Gastroesophageal sphincter (tissue), 4 donors: ENCODE measurements at regions not wholly inside any gene's neighbourhood (a gene's known extent, or its start where the extent isn't known, plus 50 kb on each side); places are given as distances from the start of the nearest gene placed in this dataset.

Experiments
- ATAC-seq: fragments of 150-250 bp; one replicate; pipeline ENCODE4 v1.9.1; 2016; ENCODE audit warnings: mild to moderate bottlenecking, moderate library complexity
- H3K27ac ChIP-seq, 4 donors: fragments of 200-600 bp; sonication (generic) in 3 of 4; 1 replicate in 3 of 4; 2 replicates in 1 of 4; pipeline ENCODE4 v1.5.1; 2016 to 2019
- H3K27me3 ChIP-seq: fragments of 200-600 bp; sonication (generic); one replicate; pipeline ENCODE4 v1.5.1; 2019
- H3K36me3 ChIP-seq, 2 donors: fragments of 200-600 bp; sonication (generic); one replicate each; pipeline ENCODE4 v1.5.1; 2019; ENCODE audit warnings: control low read depth in 1 of 2
- H3K4me1 ChIP-seq, 3 donors: fragments of 200-600 bp; sonication (generic); 1 replicate in 2 of 3; 2 replicates in 1 of 3; pipeline ENCODE4 v1.5.1; 2016 to 2019; ENCODE audit warnings: control low read depth in 2 of 3
- H3K4me3 ChIP-seq, 2 donors: fragments of 200-600 bp; sonication (generic); one replicate each; pipeline ENCODE4 v1.5.1; 2019; ENCODE audit warnings: mild to moderate bottlenecking in 1 of 2, moderate library complexity in 1 of 2
- H3K9me3 ChIP-seq, 3 donors: fragments of 200-600 bp; sonication (generic); one replicate each; pipeline ENCODE4 v1.5.1; 2017 to 2019; ENCODE audit warnings: control low read depth in 2 of 3
- EP300 ChIP-seq: sonication (generic); formaldehyde crosslinking; IDR thresholded peaks from one replicate; pipeline ENCODE4 v1.6.1; 2017; ENCODE audit warnings: antibody characterized with exemption, mild to moderate bottlenecking
- POLR2A ChIP-seq, 2 donors: fragments of 450-650 bp; IDR thresholded peaks; one replicate each; pipeline ENCODE4 v1.6.1; 2017; ENCODE audit warnings: antibody characterized with exemption in 2 of 2, mild to moderate bottlenecking in 2 of 2, moderate library complexity in 1 of 2
- POLR2AphosphoS5 ChIP-seq: sonication (generic); formaldehyde crosslinking; IDR thresholded peaks from one replicate; pipeline ENCODE4 v1.6.1; 2017; ENCODE audit warnings: antibody characterized with exemption
- WGBS, 2 donors: methylation state at CpG; one replicate each; pipeline ENCODE4 v1.1.5; 2018; ENCODE audit warnings: low coverage in 1 of 2; 5-methylcytosine and 5-hydroxymethylcytosine counted together
- TF ChIP-seq, protein P1 (sequence below), 4 experiments: fragments of 200-600 bp in 2 of 4; fragments of 450-650 bp in 2 of 4; sonication (generic) in 1 of 4; IDR thresholded peaks; one replicate each; pipeline ENCODE4 v1.5.1; 2017 to 2019; ENCODE audit warnings: antibody characterized with exemption in 4 of 4, mild to moderate bottlenecking in 2 of 4, moderate library complexity in 2 of 4

DNA sequence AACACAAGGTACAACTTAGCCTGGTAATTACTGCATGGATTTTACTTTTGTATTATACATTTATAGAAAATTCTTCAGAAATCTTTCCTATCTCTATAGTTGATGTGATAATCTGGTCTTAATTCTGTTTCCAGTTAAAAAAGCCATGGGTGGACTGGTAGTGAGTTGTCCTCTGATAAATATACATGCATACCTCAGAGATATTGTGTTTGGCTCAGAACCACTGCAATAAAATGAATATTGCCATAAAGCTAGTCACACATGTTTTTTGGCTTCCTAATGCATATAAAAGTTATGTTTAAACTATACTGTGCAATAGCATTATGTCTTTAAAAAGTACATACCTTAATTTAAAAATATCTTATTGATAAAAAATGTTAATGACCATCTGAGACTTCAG is 708.6 kb upstream of the MARCKS start:
- no peaks in the 10 kb centered on the region for H3K9me3 ChIP-seq
- H3K4me3 ChIP-seq: no peak overlapping the region
- H3K27ac ChIP-seq: no peak overlapping the region
- no peak for TF ChIP-seq POLR2A (IDR thresholded peaks at IDR 0.05)
- TF ChIP-seq, protein P1, sequence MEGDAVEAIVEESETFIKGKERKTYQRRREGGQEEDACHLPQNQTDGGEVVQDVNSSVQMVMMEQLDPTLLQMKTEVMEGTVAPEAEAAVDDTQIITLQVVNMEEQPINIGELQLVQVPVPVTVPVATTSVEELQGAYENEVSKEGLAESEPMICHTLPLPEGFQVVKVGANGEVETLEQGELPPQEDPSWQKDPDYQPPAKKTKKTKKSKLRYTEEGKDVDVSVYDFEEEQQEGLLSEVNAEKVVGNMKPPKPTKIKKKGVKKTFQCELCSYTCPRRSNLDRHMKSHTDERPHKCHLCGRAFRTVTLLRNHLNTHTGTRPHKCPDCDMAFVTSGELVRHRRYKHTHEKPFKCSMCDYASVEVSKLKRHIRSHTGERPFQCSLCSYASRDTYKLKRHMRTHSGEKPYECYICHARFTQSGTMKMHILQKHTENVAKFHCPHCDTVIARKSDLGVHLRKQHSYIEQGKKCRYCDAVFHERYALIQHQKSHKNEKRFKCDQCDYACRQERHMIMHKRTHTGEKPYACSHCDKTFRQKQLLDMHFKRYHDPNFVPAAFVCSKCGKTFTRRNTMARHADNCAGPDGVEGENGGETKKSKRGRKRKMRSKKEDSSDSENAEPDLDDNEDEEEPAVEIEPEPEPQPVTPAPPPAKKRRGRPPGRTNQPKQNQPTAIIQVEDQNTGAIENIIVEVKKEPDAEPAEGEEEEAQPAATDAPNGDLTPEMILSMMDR (IDR thresholded peaks at IDR 0.05): no peak
- no peak for TF ChIP-seq EP300
- TF ChIP-seq POLR2AphosphoS5: no peak
- H3K36me3 ChIP-seq: no peaks in the 10 kb centered on the region
- H3K4me1 ChIP-seq: no peaks in the 10 kb centered on the region
- no peaks in the 10 kb centered on the region for H3K27me3 ChIP-seq
- no peak for ATAC-seq

DNA sequence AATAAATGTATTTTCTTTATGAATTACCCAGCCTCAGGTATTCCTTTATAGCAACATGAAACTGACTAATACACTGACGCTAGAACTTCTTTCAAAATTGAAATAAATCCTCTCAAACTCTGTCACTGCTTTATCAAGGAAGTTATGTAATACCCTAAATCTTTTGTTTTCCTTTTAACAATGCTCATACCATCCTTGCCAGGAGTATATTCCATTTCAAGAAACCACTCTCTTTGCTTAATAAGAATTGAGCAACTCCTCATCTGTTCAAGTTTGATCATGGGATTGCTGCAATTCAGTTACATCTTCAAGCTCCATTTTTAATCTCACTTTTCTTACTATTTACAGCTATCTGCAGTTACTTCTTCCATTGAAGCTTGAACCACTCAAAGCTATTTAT is 707.6 kb upstream of the MARCKS start:
- no peaks in the 10 kb centered on the region for H3K4me1 ChIP-seq
- WGBS, 2 donors: 91 to 100% methylated on average over 1 of the region's 1 CpG
- no peaks in the 10 kb centered on the region for H3K9me3 ChIP-seq
- TF ChIP-seq POLR2AphosphoS5 (no peak), EP300 (no peak), POLR2A (IDR thresholded peaks at IDR 0.05) (no peak)
- TF ChIP-seq, protein P1 (IDR thresholded peaks at IDR 0.05): no peak
- ATAC-seq: no peak
- no peak overlapping the region for H3K27ac ChIP-seq
- H3K27me3 ChIP-seq: no peaks in the 10 kb centered on the region
- H3K36me3 ChIP-seq: no peaks in the 10 kb centered on the region
- H3K4me3 ChIP-seq: no peak overlapping the region

DNA sequence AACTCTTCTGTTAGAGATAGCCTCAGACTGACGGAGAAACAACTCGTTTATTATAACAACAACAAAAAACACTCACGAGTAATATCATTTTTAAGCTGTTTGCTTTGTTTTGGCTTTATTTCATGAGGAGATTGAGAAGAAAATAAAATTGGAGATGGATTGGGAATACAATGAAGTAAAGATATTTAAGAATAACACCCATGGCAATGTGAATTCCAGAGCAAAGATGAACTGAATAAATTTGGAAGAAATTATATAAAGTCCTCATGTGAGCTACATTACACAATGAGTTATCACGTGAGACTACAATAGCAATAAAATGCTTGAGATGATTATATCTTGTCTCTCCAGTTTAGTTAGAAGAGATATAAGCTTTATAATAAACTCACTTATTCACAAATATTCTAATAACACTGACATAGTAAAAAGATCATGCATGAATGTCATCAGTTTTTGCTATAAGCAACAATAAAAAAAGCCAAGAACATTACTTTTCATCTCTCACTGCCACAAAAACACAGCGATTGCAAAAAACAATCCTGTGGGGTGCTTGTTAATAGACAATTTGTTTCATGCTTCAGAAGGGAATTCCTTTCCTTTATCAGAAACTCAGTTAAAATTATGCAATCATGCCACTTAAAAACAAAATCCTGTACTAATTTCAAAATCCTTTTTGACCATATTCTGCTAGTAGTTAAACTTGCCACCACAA is 696.7 kb upstream of the MARCKS start:
- no peak overlapping the region for H3K27ac ChIP-seq
- no peaks in the 10 kb centered on the region for H3K9me3 ChIP-seq
- H3K36me3 ChIP-seq: no peaks in the 10 kb centered on the region
- H3K4me3 ChIP-seq: no peak overlapping the region
- TF ChIP-seq POLR2AphosphoS5 (no peak), EP300 (no peak), POLR2A (IDR thresholded peaks at IDR 0.05) (no peak)
- TF ChIP-seq, protein P1 (IDR thresholded peaks at IDR 0.05): no peak
- no peaks in the 10 kb centered on the region for H3K4me1 ChIP-seq
- no peak for ATAC-seq
- H3K27me3 ChIP-seq: no peaks in the 10 kb centered on the region
- WGBS, 2 donors: 79 to 80% methylated on average over 5 of the region's 5 CpGs

DNA sequence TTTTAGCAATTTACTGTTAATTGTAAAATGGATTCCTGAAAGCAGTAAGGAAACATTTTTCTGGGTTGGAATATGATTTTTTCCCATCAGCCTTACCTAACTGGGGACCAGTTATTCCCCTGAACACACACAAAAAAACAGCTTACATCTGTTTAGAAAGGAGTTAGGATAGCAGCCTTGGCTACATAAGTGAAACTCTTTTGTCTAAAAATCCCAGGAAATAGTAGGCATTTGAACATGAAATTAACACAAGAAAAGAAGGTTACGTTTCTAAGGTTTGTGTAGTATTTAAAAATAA is 696.2 kb upstream of the MARCKS start:
- Histone ChIP-seq H3K4me3 (no peak overlapping the region), H3K9me3 (no peaks in the 10 kb centered on the region), H3K27ac (no peak overlapping the region), H3K36me3 (no peaks in the 10 kb centered on the region), H3K4me1 (no peaks in the 10 kb centered on the region), H3K27me3 (no peaks in the 10 kb centered on the region)
- no peak for ATAC-seq
- TF ChIP-seq EP300 (no peak), POLR2AphosphoS5 (no peak), POLR2A (IDR thresholded peaks at IDR 0.05) (no peak)
- TF ChIP-seq, protein P1 (IDR thresholded peaks at IDR 0.05): no peak
- WGBS, 2 donors: 79 to 92% methylated on average over 1 of the region's 1 CpG

DNA sequence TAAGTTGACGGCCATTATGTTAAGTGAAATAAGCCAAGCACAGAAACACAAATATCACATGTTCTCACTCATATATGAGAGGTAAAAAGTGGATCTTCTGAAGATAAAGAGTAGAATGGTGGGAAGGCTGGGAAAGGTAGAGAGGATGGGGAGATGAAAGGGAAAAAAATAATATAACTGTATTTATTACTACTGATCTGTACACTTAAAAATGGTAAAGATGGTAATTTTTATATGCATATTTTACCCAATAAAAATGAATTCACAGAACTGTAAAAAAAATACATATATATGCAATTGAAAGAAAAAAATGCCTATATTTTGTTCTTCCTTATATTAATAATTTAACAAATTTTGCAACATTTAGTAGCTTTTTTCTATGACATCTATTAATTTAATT is 694.4 kb upstream of the MARCKS start:
- H3K27me3 ChIP-seq: no peaks in the 10 kb centered on the region
- no peaks in the 10 kb centered on the region for H3K9me3 ChIP-seq
- WGBS, 2 donors: 100% methylated on average over 1 of the region's 1 CpG
- no peak for TF ChIP-seq POLR2A (IDR thresholded peaks at IDR 0.05)
- TF ChIP-seq, protein P1 (IDR thresholded peaks at IDR 0.05): no peak
- TF ChIP-seq EP300: no peak
- TF ChIP-seq POLR2AphosphoS5: no peak
- no peak overlapping the region for H3K27ac ChIP-seq
- ATAC-seq: no peak
- no peaks in the 10 kb centered on the region for H3K4me1 ChIP-seq
- H3K4me3 ChIP-seq: no peak overlapping the region
- no peaks in the 10 kb centered on the region for H3K36me3 ChIP-seq
